ENCODE measurements at regions not wholly inside any gene's neighbourhood (a gene's known extent, or its start where the extent isn't known, plus 50 kb on each side); places are given as distances from the start of the nearest gene placed in this dataset.
"Not testable (repeated sequence)": the region's sequence is repeated elsewhere in the genome, so short reads cannot be mapped to it uniquely, and the experiment has no call there.

DNA sequence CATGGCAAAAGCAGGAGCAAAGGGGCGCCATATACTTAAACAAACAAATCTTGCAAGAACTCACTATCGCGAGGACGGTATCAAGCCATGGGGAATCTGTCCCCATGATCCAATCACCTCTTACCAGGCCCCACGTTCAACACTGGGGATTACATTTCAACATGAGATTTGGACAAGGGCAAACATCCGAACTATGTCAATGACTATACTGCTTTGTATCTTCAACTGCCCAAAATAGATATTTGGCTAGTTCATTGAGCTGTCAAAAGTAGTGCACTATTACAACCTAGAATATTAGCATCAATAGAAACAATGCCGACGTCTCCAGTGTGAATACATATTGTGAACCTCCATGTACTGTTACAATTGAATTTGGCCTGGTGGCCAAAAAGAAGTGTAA is 760.4 kb downstream of the MCTP2 start:
- DNase-seq (ENCODE audit: low read depth in 2 of 2), result no peak

DNA sequence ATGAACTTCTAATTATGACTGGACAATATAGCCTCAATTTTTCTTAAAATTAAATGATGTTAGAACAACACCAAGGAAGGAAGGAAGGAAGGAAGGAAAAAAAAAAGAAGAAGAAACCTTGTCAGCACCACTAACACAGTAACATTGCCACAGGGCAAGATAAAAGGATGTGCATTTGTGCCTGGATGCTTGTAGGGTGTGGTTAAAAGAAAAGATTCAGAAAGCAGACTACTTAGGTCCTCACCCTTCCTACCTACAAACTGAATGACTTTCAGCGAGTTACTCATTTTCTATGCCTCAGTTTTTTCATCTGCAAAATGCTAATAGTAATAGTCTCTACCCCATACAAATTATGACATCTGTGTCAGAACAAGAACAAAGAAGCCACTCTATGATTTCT is 778.3 kb downstream of the MCTP2 start:
- DNase-seq (ENCODE audit: low read depth in 2 of 2), result no peak

GRCh38 chr15:95013381-95013780 is 782.0 kb downstream of the MCTP2 start:
- no peak for DNase-seq (ENCODE audit: low read depth in 2 of 2)

DNA sequence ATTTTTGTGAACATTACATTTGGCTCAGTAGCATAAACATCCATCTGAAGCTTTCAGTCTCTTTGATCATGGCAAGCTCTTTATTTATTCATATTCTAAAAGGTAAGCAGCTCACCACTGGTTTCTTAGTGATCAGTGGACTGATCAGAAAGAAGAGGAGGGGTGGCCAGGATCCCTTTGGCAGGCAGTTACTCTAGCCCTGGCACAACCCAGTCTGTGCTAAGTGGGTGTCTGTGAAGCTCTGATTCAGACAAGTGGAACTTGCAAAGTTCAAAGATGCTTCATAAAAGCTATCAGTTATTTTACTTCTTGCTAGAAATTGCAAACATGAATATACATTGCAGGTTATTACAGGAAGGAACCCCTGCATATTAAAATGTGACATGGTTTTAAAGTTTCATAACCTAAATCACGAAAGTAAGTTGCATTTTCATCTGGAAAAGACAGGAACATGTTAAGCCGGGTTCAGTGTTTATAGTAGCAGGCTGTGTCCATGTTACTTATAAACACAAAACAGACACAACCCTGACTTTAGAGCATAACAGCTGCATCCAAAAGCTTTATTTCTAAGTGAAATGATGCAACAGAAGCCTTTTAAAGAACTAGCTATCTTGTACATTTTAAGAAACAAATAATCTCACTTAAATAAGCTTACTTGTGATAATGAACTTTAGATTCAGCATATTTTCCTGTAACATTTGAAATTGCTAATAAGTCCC is 785.3 kb downstream of the MCTP2 start:
- DNase-seq (ENCODE audit: low read depth in 2 of 2), result no peak

GRCh38 chr15:95017666-95018328 is 786.4 kb downstream of the MCTP2 start:
- DNase-seq (ENCODE audit: low read depth in 2 of 2), result no peak

- DNase-seq (ENCODE audit: low read depth in 2 of 2), result no peak
Measured at GRCh38 chr15:95018888-95019545, 787.7 kb downstream of the MCTP2 start.

DNA sequence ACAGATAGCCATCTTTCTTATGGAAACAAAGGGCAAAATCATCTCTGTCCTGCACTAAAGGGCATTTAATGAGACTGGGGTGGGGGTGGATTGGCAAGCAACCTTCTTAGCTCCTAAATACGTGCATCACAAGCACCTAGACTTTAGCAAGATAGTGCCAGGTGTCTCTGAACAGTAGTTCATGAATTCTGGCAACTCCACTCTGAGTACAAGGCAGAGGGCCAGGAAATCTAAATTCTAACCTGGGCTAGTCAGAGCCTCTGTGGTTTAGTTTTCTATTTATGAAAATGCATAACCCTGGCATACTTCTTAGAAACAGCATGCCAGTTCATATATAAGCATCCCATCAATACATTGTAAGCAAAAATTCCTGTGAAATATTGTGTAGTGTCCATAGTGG is 788.5 kb downstream of the MCTP2 start:
- no peak for DNase-seq (ENCODE audit: low read depth in 2 of 2)

- no peak for DNase-seq (ENCODE audit: low read depth in 2 of 2)
Measured at GRCh38 chr15:95021816-95022215, 790.5 kb downstream of the MCTP2 start.

GRCh38 chr15:95024351-95024750 is 793.0 kb downstream of the MCTP2 start:
- no peak for DNase-seq (ENCODE audit: low read depth in 2 of 2)

GRCh38 chr15:95025924-95026728 is 794.8 kb downstream of the MCTP2 start:
- peak in 1 of 2 experiments; percentile 9 for DNase-seq (ENCODE audit: low read depth in 2 of 2)

- no peak for DNase-seq (ENCODE audit: low read depth in 2 of 2)
Measured at GRCh38 chr15:95027981-95028380, 796.6 kb downstream of the MCTP2 start.

GRCh38 chr15:95032156-95032555 is 800.8 kb downstream of the MCTP2 start:
- no peak for DNase-seq (ENCODE audit: low read depth in 2 of 2)

GRCh38 chr15:95035106-95035505 is 803.7 kb downstream of the MCTP2 start:
- DNase-seq (ENCODE audit: low read depth in 2 of 2), result no peak

GRCh38 chr15:95041297-95041696 is 809.9 kb downstream of the MCTP2 start:
- DNase-seq (ENCODE audit: low read depth in 2 of 2), result no peak

GRCh38 chr15:95043236-95043932 is 812.0 kb downstream of the MCTP2 start:
- not testable (repeated sequence) for DNase-seq (ENCODE audit: low read depth in 2 of 2)

DNA sequence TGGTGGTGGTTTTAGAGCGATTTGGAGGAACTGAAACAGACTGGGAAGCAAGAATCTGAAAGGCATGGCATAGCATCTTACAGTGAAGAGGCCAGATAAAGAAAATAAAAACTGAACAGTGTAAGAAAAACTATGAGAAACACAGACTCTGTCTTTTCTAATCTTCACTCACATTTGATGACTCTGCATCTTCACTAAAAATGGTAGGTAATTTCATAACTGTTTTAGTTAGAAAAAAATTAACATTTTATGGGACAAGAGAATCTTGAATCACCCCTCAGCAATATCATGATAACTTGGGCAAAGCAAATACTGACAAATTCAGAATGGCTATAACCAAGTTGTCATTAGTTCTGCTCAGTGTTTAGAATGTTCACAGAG is 812.6 kb downstream of the MCTP2 start:
- no peak for DNase-seq (ENCODE audit: low read depth in 2 of 2)

DNA sequence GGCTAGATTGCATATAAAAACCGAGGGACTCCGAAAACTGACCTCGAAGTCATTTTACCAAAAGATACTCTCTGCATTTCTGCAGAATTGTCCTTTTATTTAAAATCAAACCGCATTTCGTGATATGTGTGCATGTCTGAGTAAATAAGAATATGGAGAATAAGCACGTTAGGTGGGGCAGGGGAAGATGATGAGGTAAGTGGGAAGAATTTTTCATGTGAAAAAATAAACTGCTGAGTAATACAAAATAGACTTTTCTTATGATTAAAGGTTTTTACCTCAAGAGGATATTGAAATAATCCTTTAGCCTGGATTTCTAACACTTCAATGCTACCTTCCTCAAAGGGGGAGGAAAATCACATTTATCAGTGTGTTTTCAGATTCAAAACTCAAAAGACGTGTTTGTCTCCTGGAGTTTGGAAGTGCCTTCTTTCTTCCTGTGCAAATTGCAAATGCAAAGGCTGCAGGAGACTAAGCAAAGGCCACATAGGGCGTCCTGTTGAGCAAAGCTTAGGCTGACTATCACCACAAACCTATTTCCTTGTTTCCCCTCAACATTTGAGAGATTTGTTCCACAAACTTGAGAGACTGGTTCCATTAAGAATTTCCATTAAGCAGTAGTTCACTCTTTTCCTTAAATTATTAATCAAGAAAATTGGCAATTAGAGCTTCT is 813.5 kb downstream of the MCTP2 start:
- DNase-seq (ENCODE audit: low read depth in 2 of 2), result no peak

DNA sequence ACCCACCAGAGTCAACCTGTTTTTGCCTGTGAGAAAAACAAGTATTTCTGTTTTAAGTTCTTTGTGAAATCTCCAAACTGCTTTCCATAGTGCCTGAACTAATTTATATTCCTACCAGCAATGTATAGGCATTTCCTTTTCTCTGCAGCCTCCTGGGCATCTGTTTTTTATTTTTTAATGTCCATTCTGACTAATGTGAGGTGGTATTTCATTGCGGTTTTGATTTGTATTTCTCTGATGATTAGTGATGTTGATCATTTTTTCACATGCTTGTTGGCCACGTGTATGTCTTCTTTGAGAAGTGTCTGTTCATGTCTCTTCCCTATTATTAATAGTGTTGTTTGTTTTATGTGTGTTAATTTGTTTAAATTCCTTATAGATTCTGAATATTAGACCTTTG is 820.5 kb downstream of the MCTP2 start:
- DNase-seq (ENCODE audit: low read depth in 2 of 2), result no peak

DNA sequence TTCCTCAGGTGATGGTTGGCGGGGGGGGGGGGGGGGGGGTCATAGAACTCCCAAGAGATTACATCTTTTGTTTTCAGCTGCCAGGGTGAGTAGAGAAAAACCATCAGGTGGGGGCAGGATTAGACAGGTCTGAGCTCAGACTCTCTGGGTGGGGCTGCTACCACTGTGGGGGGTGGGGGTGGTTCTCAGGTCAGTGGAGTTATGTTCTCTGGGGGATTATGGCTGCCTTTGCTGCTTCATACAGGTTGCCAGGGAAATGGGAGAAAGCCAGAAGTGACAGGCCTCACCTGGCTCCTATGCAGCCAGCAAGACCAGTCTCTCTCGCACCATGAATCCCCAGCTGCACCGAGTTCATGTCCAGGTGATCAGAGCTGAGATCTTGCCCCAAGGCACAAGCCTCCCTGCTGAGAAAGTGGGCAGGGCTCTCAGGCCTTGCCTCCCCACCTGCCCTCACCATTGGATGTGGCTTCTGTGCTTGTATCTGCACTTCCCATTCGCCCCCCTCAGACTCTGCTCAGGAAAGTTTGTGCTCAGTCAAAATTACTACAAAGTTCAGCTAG is 828.1 kb downstream of the MCTP2 start:
- DNase-seq (ENCODE audit: low read depth in 2 of 2), result no peak

DNA sequence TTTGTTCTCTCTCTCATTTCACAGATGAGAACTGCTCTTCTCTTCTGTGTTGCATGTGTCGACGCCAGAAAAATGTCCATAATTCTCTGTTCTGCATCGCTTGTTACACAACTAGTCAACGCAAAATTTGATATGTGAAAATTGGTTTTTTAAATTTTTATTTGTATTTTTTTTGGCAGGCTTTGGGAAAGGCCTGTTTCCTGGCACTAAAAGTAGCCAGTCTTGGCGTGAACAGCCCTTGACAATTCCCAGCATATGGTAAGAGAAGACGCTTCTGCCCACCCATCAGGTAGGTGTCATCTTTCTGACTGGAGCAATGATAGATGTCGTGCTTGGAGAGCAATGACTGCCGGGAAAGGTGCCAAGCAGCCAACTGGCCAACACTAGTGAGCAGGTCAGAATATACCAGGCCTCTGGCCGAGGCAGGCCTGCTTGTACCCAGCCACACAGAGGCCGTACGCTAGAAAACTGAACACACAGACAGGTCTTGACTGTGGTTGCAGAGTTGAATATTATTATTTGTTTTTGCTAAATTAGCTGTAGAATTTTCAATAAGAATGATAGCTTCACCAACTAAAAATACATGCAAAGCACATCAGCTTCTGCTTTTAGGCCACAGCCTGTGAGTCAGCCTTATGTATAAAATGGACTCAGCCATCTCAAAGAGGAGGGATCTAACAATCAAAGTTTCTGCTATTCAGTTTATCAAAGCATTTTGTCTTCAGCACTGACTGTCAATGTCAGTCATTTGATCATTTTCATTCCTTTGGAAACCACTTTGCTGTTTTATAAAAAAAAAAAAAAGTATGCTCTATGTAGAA is 837.5 kb downstream of the MCTP2 start:
- DNase-seq (ENCODE audit: low read depth in 2 of 2), result no peak

Measured in stimulated activated CD4-positive, alpha-beta T cell treated with anti-CD3 and anti-CD28 coated beads, Interleukin-12 subunit alpha, Interleukin-12 subunit beta, amount 100 ng/mL, for 24 hours (primary cell).